Activated CD4-positive, alpha-beta T cell treated with anti-CD3 and anti-CD28 coated beads for 36 hours (primary cell): ENCODE measurements at regions not wholly inside any gene's neighbourhood (a gene's known extent, or its start where the extent isn't known, plus 50 kb on each side); places are given as distances from the start of the nearest gene placed in this dataset.

Experiments
- ATAC-seq: fragments of 200-7000 bp; cut with Tn5 transposase; one replicate; pipeline ENCODE4 v1.10.0; 2021; ENCODE audit warnings: mild to moderate bottlenecking, moderate library complexity
- CTCF ChIA-PET: fragments of 350-600 bp; sonication (Branson Sonifier 250); formaldehyde crosslinking; loops from one replicate; lab custom pipeline; 2021; ENCODE audit warnings: antibody characterized with exemption; lab: Charles Lee
- POLR2A ChIA-PET: fragments of 350-600 bp; sonication (Branson Sonifier 250); formaldehyde crosslinking; loops from one replicate; lab custom pipeline; 2021; ENCODE audit warnings: antibody characterized with exemption, inconsistent platforms; lab: Charles Lee
- DNase-seq: peaks from one replicate; pipeline ENCODE4 v3.0.0-alpha.2; 2020
- H3K27ac Mint-ChIP-seq: one replicate; pipeline ENCODE4 v1.8.0; 2021; ENCODE audit warnings: mixed read lengths
- H3K27me3 Mint-ChIP-seq: one replicate; pipeline ENCODE4 v1.8.0; 2021; ENCODE audit warnings: mixed read lengths
- H3K36me3 Mint-ChIP-seq: one replicate; pipeline ENCODE4 v1.8.0; 2021; ENCODE audit warnings: low read depth, mixed read lengths
- H3K4me1 Mint-ChIP-seq: one replicate; pipeline ENCODE4 v1.8.0; 2021; ENCODE audit warnings: mixed read lengths
- H3K4me3 Mint-ChIP-seq: one replicate; pipeline ENCODE4 v1.8.0; 2021; ENCODE audit warnings: mild to moderate bottlenecking, moderate library complexity, mixed read lengths
- H3K9me3 Mint-ChIP-seq: one replicate; pipeline ENCODE4 v1.8.0; 2021; ENCODE audit warnings: low read depth, mixed read lengths
- intact Hi-C, 2 experiments: fragments of 100-400 bp; cut with DNase I in 1 of 2; cut with micrococcal nuclease in 1 of 2; formaldehyde crosslinking; loops; one replicate each; pipeline versions ENCODE4 v1.14.2 to v1.15.1; 2022 to 2024; cut with DNase I, micrococcal nuclease

DNA sequence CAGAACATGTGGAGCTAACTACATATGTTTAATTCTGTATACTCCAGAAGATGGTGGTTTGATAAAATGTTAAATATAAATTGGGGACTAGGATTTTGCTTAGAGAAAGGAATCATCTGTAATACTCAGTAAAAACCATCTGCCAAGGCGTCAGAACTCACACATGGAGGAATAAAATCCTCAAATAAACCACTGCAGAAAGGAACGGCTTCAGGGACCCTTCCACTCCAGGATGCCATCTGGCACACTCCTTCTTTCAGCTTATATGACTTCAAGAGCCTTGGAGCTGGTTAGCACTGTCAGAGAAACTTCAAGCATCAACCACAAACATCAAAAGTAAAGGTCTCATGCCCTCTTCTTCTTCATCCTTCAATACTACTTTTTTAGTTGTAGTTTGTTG lies 360.6 kb downstream of the PLK2 start:
- no peak for ATAC-seq
- ChIA-PET POLR2A (no interaction called here), CTCF (no interaction called here)
- Mint-ChIP-seq H3K36me3 (no peaks in the 10 kb centered on the region), H3K27ac (no peak overlapping the region), H3K4me1 (peaks cover 2% of the 10 kb centered on the region), H3K27me3 (peaks cover 6% of the 10 kb centered on the region), H3K9me3 (peaks cover 3% of the 10 kb centered on the region), H3K4me3 (no peak overlapping the region)
- intact Hi-C loops: no loop called here
- DNase-seq: no peak

DNA sequence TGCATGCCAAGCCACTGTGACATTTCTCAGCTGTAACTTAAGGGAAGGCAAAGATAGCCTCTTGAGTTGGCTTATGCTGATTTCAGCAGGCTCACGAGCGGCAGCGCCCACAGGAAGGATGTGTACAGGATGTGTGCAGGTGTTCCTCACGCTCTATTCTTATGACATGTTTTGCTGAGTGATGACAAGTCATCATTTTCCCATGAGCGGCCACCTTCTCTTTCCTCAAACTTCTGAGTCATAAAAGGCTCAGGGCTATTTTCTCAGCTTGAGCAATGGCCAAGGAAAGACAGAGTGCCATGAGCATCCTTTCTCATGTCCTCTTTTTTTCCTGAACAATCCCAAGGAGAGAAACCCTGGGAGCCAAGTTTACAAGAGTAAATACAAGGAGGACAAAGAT lies 365.9 kb downstream of the PLK2 start:
- H3K27me3 Mint-ChIP-seq: peaks cover 5% of the 10 kb centered on the region
- no peak overlapping the region for H3K4me3 Mint-ChIP-seq
- intact Hi-C loops: no loop called here
- H3K27ac Mint-ChIP-seq: no peak overlapping the region
- H3K36me3 Mint-ChIP-seq: no peaks in the 10 kb centered on the region
- peaks cover 3% of the 10 kb centered on the region for H3K9me3 Mint-ChIP-seq
- peak; percentile 50 for DNase-seq
- peaks cover 2% of the 10 kb centered on the region for H3K4me1 Mint-ChIP-seq
- CTCF ChIA-PET: no interaction called here
- peak; percentile 71 for ATAC-seq
- POLR2A ChIA-PET: no interaction called here

DNA sequence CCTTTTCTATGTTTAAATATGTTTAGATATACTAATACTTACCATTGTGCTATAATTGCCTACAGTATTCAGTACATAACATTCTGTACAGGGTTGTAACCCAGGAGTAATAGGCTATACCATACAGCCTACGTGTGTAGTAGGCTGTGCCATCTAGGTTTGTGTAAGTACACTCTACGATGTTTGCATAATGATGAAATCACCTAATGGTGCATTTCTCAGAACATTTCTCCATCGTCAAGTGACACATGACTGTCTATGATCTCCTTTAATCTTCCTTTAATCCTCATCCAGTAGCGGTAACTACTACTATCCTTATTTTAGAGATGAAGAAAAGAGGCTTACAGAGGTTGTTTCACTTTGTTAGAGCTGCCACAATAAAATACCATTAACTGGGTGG lies 369.2 kb downstream of the PLK2 start:
- POLR2A ChIA-PET: no interaction called here
- intact Hi-C loops: no loop called here
- H3K4me1 Mint-ChIP-seq: peaks cover 2% of the 10 kb centered on the region
- H3K36me3 Mint-ChIP-seq: no peaks in the 10 kb centered on the region
- H3K27ac Mint-ChIP-seq: no peak overlapping the region
- no peak for DNase-seq
- CTCF ChIA-PET: interaction anchor here (0.6 kb wide), 1 partner anchor 224 kb away, joined by 3 read pairs; no protein-coding TSS in a partner anchor
- no peak overlapping the region for H3K4me3 Mint-ChIP-seq
- no peak for ATAC-seq
- H3K27me3 Mint-ChIP-seq: peaks cover 4% of the 10 kb centered on the region
- no peaks in the 10 kb centered on the region for H3K9me3 Mint-ChIP-seq

DNA sequence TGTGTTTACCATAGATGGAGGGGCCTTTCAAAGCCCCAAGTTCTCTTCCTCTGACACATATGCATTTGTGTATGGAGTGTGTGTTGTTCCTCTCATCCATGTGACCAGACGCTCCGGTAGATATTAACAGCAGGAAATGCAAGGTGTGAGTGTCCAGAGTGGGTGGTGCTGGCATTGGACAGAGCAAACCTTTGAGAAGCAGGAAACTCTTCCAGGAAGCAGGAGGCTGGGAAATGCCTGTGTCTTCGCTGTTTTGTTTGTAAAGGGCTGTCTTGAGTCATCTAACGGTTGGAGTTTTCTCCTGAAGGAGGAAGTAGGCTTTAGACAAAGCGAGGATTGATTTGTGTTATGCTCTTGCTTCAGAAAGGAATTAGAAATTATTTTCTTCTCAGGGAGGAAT lies 370.9 kb downstream of the PLK2 start:
- Mint-ChIP-seq H3K36me3 (no peaks in the 10 kb centered on the region), H3K27me3 (peaks cover 4% of the 10 kb centered on the region), H3K27ac (no peak overlapping the region), H3K9me3 (no peaks in the 10 kb centered on the region), H3K4me3 (no peak overlapping the region), H3K4me1 (no peaks in the 10 kb centered on the region)
- POLR2A ChIA-PET: no interaction called here
- DNase-seq (no peak), ATAC-seq (no peak)
- CTCF ChIA-PET: no interaction called here
- intact Hi-C loops: no loop called here

DNA sequence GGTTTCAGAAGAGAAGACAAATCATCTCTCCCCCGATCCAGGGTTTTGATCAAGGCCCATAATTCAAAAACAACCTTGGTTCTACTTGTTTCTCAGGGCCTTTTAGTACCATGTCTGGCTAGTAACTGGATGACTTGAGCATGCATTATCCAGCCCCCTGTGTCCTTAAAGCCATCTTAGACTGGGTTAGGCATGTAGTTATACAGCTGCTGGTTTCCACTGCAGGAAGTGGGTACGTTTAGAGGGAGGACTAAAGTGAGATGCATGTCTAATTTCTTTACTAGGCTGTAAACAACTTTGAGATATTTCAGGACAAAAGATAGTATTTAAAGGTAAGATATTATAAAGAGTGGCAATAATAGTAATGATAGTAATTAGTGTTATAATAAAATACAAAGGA lies 372.0 kb downstream of the PLK2 start:
- ChIA-PET CTCF (no interaction called here), POLR2A (no interaction called here)
- H3K36me3 Mint-ChIP-seq: no peaks in the 10 kb centered on the region
- peaks cover 4% of the 10 kb centered on the region for H3K27me3 Mint-ChIP-seq
- H3K27ac Mint-ChIP-seq: no peak overlapping the region
- no peaks in the 10 kb centered on the region for H3K4me1 Mint-ChIP-seq
- DNase-seq: no peak
- ATAC-seq: no peak
- H3K4me3 Mint-ChIP-seq: no peak overlapping the region
- H3K9me3 Mint-ChIP-seq: no peaks in the 10 kb centered on the region
- intact Hi-C loops: no loop called here

DNA sequence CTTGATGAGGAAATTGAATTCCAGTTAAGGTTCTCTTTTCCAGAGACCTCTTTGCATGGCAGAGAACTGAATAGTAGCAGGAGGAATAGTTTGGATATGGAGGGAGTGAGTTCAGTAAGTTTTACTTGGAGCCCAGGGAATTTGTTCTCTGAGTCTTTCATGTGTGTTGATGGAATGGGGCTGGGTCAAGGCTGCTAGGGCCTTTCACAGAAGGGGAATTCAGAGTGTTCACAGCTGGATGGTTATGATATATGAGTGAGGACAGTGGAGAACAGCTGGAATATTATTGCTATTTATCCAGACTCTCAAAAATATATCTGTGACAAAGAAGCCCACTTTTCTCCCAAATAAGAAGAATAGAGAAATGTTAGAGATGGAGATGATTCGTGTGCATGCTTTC lies 372.8 kb downstream of the PLK2 start:
- no peaks in the 10 kb centered on the region for H3K4me1 Mint-ChIP-seq
- H3K36me3 Mint-ChIP-seq: no peaks in the 10 kb centered on the region
- ATAC-seq (no peak), DNase-seq (no peak)
- no peak overlapping the region for H3K27ac Mint-ChIP-seq
- H3K4me3 Mint-ChIP-seq: no peak overlapping the region
- POLR2A ChIA-PET: no interaction called here
- H3K9me3 Mint-ChIP-seq: no peaks in the 10 kb centered on the region
- CTCF ChIA-PET: no interaction called here
- intact Hi-C loops: no loop called here
- peaks cover 2% of the 10 kb centered on the region for H3K27me3 Mint-ChIP-seq

DNA sequence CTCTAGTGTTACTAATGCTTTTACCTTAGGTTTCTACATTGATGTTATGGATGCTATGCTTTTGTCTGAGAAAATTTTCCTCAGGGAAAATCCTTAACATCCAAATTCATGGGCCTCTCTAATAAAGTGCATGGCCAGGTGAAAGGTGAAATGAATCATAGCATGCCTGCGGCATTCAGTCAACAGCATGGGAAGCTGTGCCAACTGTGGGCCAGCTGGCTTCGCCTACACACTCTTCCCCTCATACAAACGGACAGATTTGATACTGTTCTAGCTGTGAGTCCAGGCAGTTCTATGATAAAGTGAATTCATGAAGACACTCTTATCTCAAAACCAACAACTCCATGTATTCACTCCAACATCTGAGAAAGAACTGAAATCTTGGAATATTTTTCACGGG lies 374.1 kb downstream of the PLK2 start:
- no peaks in the 10 kb centered on the region for H3K4me1 Mint-ChIP-seq
- CTCF ChIA-PET: no interaction called here
- intact Hi-C loops: no loop called here
- DNase-seq (no peak), ATAC-seq (no peak)
- no peaks in the 10 kb centered on the region for H3K36me3 Mint-ChIP-seq
- no peak overlapping the region for H3K4me3 Mint-ChIP-seq
- peaks cover 2% of the 10 kb centered on the region for H3K27me3 Mint-ChIP-seq
- POLR2A ChIA-PET: no interaction called here
- no peak overlapping the region for H3K27ac Mint-ChIP-seq
- H3K9me3 Mint-ChIP-seq: no peaks in the 10 kb centered on the region

DNA sequence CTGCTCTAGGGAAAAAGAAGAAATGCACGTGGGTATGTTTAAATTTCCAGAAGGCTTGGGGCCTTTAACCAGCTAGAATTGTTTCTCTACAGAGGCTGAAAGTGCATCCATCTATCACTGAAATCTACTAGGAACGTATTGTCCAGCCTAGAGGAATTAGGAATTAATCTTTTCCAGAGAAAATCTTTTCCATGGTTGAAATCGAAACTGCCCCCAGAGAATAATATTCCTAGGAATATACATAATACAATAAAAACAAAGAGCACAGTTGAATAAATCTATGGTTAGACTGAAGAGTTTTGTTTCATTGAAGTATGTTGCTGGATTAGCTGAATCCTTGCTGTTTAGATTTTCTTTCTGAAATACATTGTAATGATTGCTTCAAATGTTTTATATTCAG lies 378.5 kb downstream of the PLK2 start:
- no peak for ATAC-seq
- Mint-ChIP-seq H3K36me3 (no peaks in the 10 kb centered on the region), H3K4me3 (no peak overlapping the region), H3K9me3 (no peaks in the 10 kb centered on the region), H3K27me3 (peaks cover 2% of the 10 kb centered on the region), H3K27ac (no peak overlapping the region), H3K4me1 (no peaks in the 10 kb centered on the region)
- CTCF ChIA-PET: no interaction called here
- intact Hi-C loops: no loop called here
- POLR2A ChIA-PET: no interaction called here
- no peak for DNase-seq

DNA sequence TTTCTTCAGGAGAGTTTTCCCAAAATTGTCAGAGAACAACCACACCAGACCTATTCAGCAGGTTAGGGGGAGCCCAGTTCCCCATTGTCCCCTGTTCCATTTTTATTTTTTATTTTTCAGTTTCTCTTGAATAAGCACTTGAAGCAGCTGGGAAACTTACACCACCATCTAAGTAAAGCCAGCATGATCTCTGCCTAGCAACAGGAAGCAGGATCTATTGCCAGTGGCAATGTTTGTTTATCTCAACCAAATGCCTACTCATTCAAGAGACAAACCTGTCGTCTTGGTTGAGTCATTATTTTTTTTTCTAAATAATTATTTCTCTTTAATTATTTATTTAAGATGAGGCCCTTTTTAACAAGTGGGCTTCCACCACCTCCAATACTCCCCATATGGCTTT lies 379.3 kb downstream of the PLK2 start:
- Mint-ChIP-seq H3K27ac (no peak overlapping the region), H3K36me3 (no peaks in the 10 kb centered on the region), H3K4me3 (no peak overlapping the region), H3K4me1 (no peaks in the 10 kb centered on the region), H3K27me3 (no peaks in the 10 kb centered on the region), H3K9me3 (no peaks in the 10 kb centered on the region)
- DNase-seq (no peak), ATAC-seq (no peak)
- ChIA-PET POLR2A (no interaction called here), CTCF (no interaction called here)
- intact Hi-C loops: no loop called here

DNA sequence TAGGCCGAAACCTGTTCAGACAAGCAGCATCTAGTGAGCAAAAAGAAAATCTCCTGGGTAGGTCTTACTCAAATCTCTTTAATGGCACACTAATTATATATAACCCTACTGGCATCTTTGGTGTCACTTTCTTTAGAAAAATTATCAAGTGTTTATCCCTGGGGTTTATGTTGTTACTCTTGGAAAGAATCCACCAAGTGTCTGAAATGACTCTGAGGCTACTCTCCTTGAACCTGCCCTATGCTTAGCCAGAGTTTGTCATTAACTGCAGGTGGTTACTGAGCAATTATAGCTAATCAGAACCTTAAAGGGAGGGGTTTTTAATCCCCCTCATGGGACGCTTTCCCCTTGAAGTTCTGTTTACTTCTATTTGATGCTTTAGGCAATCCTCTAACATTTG lies 381.9 kb downstream of the PLK2 start:
- H3K27ac Mint-ChIP-seq: no peak overlapping the region
- CTCF ChIA-PET: no interaction called here
- no peak for DNase-seq
- H3K9me3 Mint-ChIP-seq: no peaks in the 10 kb centered on the region
- no peaks in the 10 kb centered on the region for H3K27me3 Mint-ChIP-seq
- H3K36me3 Mint-ChIP-seq: no peaks in the 10 kb centered on the region
- POLR2A ChIA-PET: no interaction called here
- ATAC-seq: no peak
- intact Hi-C loops: no loop called here
- no peak overlapping the region for H3K4me3 Mint-ChIP-seq
- H3K4me1 Mint-ChIP-seq: no peaks in the 10 kb centered on the region

DNA sequence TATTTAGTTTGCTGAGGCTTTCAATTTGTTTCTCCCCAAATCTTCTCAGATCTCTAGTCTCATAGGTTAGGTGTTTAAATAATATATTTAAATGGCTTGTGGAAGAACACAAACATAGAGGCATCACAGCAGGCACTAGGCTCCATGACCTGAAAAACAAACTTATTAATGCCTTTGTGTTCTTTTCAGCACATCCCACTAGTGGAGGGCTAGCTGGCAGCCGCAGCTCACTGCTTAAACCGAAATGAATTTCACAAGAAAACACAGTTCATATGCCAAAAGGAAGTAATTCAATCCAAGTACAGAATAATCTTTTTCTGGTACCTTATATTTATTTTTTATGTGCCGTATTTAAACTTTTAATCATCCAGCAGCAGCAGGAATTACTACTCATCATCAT lies 382.5 kb downstream of the PLK2 start:
- ChIA-PET POLR2A (no interaction called here), CTCF (no interaction called here)
- Mint-ChIP-seq H3K4me1 (no peaks in the 10 kb centered on the region), H3K27me3 (no peaks in the 10 kb centered on the region), H3K4me3 (no peak overlapping the region), H3K9me3 (no peaks in the 10 kb centered on the region), H3K36me3 (no peaks in the 10 kb centered on the region), H3K27ac (no peak overlapping the region)
- no peak for ATAC-seq
- DNase-seq: no peak
- intact Hi-C loops: no loop called here

DNA sequence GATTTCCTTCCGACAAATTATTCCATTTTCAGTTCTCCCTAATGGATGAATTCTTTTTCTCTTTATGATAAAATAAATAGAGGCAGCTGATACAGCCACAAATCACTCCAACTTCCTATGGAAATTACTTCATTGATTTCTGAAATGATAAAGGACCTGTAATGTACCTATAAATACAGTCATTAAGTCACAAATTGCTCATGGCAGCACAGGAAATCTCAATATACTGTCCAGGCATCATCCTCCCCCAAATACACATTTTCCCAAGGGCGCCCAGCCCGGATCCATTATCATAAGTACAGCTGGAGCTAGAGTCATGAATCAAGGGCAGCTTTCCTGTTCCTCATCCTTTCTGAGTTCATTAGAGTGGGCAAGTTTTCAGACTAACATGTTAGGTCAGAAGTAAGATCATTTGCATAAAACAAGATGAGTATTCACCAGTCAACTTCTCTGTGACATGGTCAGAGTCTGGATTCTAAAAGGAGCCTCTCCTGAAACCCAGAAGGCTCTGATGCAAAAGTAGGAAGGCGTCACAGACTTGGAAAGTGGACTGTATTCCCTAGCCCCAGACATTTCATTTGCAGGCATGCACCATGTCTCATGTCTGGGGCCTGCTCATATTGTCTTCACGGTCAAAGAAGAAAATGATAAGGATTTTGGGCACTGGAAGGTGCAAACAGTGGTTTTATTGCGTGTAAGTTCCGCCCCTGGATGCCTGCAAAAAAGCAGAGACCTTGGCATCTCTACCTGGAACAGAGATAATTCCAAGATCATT lies 383.2 kb downstream of the PLK2 start:
- Mint-ChIP-seq H3K4me3 (no peak overlapping the region), H3K9me3 (no peaks in the 10 kb centered on the region), H3K4me1 (no peaks in the 10 kb centered on the region), H3K27ac (no peak overlapping the region), H3K36me3 (no peaks in the 10 kb centered on the region), H3K27me3 (no peaks in the 10 kb centered on the region)
- CTCF ChIA-PET: no interaction called here
- no peak for DNase-seq
- no peak for ATAC-seq
- intact Hi-C loops: no loop called here
- POLR2A ChIA-PET: no interaction called here
